SKM-1 (cell line): ENCODE measurements at regions not wholly inside any gene's neighbourhood (a gene's known extent, or its start where the extent isn't known, plus 50 kb on each side); places are given as distances from the start of the nearest gene placed in this dataset.
A peak's percentile ranks its signal among the peaks of the same experiment; 100 is the strongest.

Source experiments
- DNase-seq: peaks from one replicate; lab custom pipeline; 2025; ENCODE audit not compliant: unreplicated experiment; lab: John Stamatoyannopoulos, UW

DNA sequence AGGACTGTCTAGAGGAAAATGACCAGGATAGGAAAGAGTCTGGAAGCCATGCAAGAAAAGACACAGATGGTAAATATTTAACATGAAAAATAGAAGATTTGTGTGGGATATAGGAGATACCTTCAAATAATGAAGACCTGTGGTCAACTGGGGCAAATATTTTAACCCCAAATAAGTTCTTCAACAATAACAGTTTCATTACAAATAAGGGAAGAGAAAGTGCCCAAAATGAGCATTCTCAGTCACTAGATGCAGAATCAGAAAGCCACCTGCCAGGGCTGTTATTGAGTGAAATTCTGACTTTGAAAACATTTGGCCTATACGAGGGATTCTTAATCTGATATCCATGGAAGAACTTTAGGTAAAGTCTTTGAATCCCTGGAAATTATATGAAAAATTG lies 231.2 kb upstream of the PLEKHG7 start:
- no peak for DNase-seq

- no peak for DNase-seq
These were observed 232.2 kb upstream of the PLEKHG7 start for GRCh38 chr12:92470608-92471021.

DNA sequence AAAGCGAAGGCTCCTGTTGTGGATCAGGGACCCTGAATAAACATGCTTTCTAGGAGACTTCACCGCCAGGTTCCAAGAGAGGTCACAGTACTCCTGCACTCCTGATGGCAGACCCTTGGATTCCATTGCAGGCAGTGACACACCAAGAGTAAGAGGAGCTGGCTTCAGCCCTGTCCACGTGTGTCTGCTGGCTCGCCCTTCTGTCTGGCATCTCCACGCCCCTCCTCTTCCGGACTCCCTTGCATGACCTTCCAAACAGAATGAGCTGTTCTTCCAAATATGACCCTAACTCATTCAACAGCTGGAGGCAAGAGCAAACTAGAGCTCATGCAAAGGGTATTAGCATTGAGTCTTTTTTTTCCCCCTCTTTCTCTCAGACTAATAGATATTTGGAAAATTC lies 233.0 kb upstream of the PLEKHG7 start:
- no peak for DNase-seq

DNA sequence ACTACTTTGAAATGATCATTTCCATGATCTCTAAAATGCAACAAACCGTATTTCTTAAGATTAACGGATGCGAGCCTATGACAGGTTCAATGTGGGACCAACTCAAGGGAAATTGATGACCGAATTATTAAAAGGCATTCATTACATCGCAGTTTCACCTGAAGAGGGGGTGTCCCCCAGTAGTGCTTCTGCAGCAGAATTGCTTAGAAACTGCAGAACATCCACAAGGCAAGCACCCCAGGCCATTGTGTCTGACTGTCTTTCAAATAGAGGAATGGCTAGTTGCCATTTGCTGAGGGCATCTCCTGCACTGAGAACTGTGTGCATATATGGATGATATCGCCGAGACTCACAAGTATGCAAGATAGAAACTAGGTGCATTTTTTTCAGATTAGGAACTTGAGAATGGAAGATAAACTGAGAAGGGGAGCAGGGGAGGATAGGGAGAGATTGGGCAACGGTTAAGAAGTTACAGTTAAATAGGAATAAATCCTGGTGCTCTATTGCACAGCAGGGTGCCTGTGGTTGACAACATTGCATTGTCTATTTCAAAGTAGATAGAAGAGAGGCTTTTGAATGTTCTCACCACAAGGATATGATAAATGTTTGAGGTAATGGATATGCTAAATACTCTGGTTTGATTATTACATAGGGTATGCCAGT lies 234.3 kb upstream of the PLEKHG7 start:
- DNase-seq, result no peak

DNA sequence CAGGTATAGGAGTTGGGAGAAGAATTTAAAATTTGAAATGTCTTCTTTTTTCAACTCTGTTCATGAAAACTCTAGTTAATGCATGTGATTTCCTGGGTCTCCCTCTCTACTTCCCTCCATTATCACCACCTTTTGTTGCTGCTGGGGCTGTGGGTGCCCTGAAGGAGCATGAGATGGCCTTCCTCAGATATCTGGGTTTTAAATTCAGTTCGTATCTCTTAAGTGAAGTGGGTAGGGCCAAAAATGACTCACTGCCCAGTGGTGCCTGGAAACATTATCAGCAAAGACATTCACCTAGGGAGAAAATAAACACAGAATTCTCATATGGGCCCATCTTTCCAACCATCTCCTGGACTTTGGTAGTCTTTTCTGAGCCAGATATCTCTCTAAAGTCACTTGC lies 234.9 kb upstream of the PLEKHG7 start:
- DNase-seq, result no peak

GRCh38 chr12:92466391-92467305 lies 236.1 kb upstream of the PLEKHG7 start:
- DNase-seq, result no peak

- DNase-seq, result no peak
These were observed 236.9 kb upstream of the PLEKHG7 start for GRCh38 chr12:92465786-92466295.

DNA sequence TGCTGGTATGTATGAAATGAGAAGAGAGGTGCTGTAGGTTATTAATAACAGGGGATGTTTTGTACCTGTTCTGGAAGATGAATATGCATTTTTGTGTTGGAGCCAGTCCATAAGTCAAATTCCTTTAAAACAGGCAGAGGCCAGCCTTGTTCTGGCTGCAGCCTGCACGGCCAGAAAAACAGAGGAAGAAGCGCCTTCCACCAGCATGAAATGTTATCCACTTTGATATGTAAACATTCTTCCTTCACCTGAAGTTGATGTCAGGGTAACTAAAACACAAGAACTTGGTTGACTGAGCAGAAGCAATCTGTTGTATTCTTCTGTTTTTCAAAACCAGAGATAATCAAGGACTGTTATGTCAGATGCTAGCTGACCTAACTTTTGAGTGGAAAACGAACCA lies 237.9 kb upstream of the PLEKHG7 start:
- DNase-seq, result no peak

- DNase-seq, result no peak
These were observed 239.6 kb upstream of the PLEKHG7 start for GRCh38 chr12:92463171-92463570.

DNA sequence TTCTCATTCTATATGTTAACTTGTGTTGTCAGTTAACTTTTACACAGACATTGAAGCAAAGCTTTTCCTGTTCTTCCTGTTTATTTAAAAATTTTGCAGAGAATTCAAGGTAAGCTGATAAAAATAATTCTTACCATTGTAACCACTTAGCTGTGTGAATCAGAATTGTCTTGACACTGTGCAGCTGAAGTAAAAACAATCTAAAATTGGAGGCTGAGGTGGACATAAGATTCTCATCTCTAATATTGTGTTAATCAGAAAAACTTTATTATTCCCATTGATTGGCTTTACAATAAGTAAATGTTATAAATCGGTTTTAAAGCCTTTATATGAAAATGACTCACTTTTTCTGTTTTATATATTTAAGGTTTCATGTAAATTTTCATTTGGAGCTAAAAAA lies 240.3 kb upstream of the PLEKHG7 start:
- no peak for DNase-seq

GRCh38 chr12:92462049-92462448 lies 240.7 kb upstream of the PLEKHG7 start:
- DNase-seq, result peak; percentile 59

DNA sequence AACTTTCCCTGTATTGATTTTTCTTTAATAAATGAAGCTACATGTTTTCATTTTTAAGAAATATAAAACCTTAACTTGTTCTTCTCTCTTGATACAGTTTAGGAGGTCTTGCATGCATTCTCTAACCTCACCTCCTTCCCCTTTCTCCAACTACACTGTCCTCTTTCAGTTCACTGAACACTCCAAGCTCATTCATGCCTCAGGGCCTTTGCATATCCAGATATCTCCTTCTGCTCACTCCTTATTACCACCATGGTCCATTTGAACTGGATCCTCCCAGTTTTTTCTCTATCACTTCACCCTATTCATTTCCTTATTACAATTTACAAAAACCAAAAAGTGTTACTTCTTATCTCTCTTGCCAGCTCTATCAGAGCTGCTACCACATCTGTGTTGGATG lies 242.9 kb upstream of the PLEKHG7 start:
- DNase-seq, result no peak

GRCh38 chr12:92458996-92459395 lies 243.8 kb upstream of the PLEKHG7 start:
- DNase-seq, result no peak

- no peak for DNase-seq
These were observed 245.2 kb upstream of the PLEKHG7 start for GRCh38 chr12:92457458-92458180.

GRCh38 chr12:92452763-92453162 lies 250.0 kb upstream of the PLEKHG7 start:
- DNase-seq, result no peak

- DNase-seq, result no peak
These were observed 256.7 kb upstream of the PLEKHG7 start for GRCh38 chr12:92446083-92446460.

GRCh38 chr12:92445253-92446082 lies 257.3 kb upstream of the PLEKHG7 start:
- DNase-seq, result no peak

DNA sequence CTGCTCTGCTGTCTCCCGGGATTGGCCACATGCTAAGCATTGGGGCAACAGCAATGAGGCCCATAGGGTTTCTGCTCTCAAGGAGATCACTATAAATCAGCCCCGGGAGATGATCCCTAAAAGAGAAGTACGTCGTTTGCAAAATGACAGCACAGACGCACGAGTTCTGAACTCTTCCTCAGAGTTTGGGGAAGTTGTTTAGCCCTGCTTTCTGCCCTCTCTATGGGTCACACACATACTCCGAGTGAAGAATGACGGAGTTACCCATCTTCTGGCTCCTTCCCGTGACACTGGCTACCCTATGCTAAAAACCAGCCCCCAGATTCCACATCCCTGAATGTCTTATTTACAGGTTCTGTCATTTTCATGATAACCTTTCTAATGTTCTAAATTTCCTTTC lies 258.0 kb upstream of the PLEKHG7 start:
- DNase-seq, result peak; percentile 22

DNA sequence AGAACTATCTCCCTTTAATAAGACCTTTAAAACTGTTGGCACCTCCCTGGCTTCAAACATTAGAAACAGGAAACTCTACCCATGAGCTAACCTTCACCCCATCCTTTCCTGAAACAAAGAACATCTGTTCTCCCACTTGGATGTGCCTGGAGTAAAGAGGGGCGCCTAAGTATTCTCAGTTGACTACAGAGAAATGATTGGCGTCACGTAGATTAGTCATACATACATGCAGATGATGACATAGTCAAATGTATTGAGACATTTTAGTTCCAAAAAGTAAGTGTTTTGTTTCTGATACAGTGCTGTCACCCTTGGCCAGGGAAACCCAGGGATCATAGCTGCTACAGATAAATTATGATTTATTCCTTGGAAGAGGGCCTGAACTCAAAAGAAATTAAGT lies 260.0 kb upstream of the PLEKHG7 start:
- DNase-seq, result no peak

- no peak for DNase-seq
These were observed 262.7 kb upstream of the PLEKHG7 start for GRCh38 chr12:92440072-92440471.

GRCh38 chr12:92439420-92439805 lies 263.4 kb upstream of the PLEKHG7 start:
- DNase-seq, result no peak
